IMR-90 (cell line): ENCODE measurements at regions not wholly inside any gene's neighbourhood (a gene's known extent, or its start where the extent isn't known, plus 50 kb on each side); places are given as distances from the start of the nearest gene placed in this dataset.

Source experiments
- ATAC-seq: fragments of 200-7000 bp; cut with Tn5 transposase; 2 replicates; pipeline ENCODE4 v1.9.1; 2020; ENCODE audit warnings: low read depth, mild to moderate bottlenecking, moderate library complexity
- BruUV-seq: library from RNA; stranded (reverse); fragments of 400-500 nt; replicated peaks from 2 replicates; lab custom pipeline; 2021; lab: Mats Ljungman, UMichigan
- CTCF ChIA-PET: fragments of 300-600 bp; formaldehyde crosslinking; extraction: SDS; loops from one replicate; lab custom pipeline; 2021; ENCODE audit warnings: antibody characterized with exemption; lab: Yijun Ruan, JAX
- POLR2A ChIA-PET: fragments of 300-600 bp; sonication (Branson Sonifier 250); formaldehyde crosslinking; loops from one replicate; lab custom pipeline; 2022; ENCODE audit warnings: antibody characterized with exemption; ENCODE audit not compliant: unreplicated experiment; lab: Charles Lee
- DNase-seq: peaks from one replicate; pipeline ENCODE4 v3.0.0; 2013
- H2AFZ ChIP-seq: replicated peaks from 2 replicates; pipeline ENCODE3; 2013; ENCODE audit warnings: low read length, mild to moderate bottlenecking; ENCODE audit not compliant: poor library complexity
- H2AK5ac ChIP-seq: 2 replicates; pipeline ENCODE4 v1.6.1; 2013; ENCODE audit warnings: low read depth, low read length, inconsistent platforms
- H2AK9ac ChIP-seq: replicated peaks from 2 replicates; pipeline ENCODE3; 2013; ENCODE audit warnings: mild to moderate bottlenecking, low read depth, low read length, moderate library complexity; ENCODE audit not compliant: poor library complexity
- H2BK120ac ChIP-seq: 2 replicates; pipeline ENCODE4 v1.6.1; 2013; ENCODE audit warnings: low read depth, low read length, inconsistent platforms
- H2BK15ac ChIP-seq: 3 replicates; pipeline ENCODE4 v1.6.1; 2013; ENCODE audit warnings: low read depth, low read length, inconsistent platforms
- H2BK20ac ChIP-seq: 2 replicates; pipeline ENCODE4 v1.6.1; 2013; ENCODE audit warnings: low read depth, mild to moderate bottlenecking, inconsistent platforms, low read length, moderate library complexity
- H2BK5ac ChIP-seq: 2 replicates; pipeline ENCODE4 v1.6.1; 2013; ENCODE audit warnings: mild to moderate bottlenecking, low read depth, low read length, inconsistent platforms; ENCODE audit not compliant: poor library complexity, severe bottlenecking
- H3K14ac ChIP-seq: replicated peaks from 2 replicates; pipeline ENCODE4 v1.6.1; 2013; ENCODE audit warnings: low read depth, low read length, inconsistent platforms
- H3K18ac ChIP-seq: 2 replicates; pipeline ENCODE4 v1.6.1; 2013; ENCODE audit warnings: low read depth, low read length, control low read depth
- H3K23ac ChIP-seq: 2 replicates; pipeline ENCODE4 v1.6.1; 2013; ENCODE audit warnings: low read depth, low read length, inconsistent platforms
- H3K27ac ChIP-seq: 2 replicates; pipeline ENCODE4 v1.5.1; 2013; ENCODE audit warnings: mild to moderate bottlenecking, control low read depth, low read length; ENCODE audit not compliant: insufficient read depth
- H3K27me3 ChIP-seq: 2 replicates; pipeline ENCODE4 v1.6.1; 2013; ENCODE audit warnings: low read length; ENCODE audit not compliant: control insufficient read depth, insufficient read depth
- H3K36me3 ChIP-seq: 2 replicates; pipeline ENCODE4 v1.6.1; 2013; ENCODE audit warnings: low read length, mixed read lengths; ENCODE audit not compliant: control insufficient read depth, insufficient read depth
- H3K4ac ChIP-seq: 2 replicates; pipeline ENCODE4 v1.6.1; 2013; ENCODE audit warnings: low read depth, low read length, inconsistent platforms
- H3K4me1 ChIP-seq: 2 replicates; pipeline ENCODE4 v1.6.1; 2013; ENCODE audit warnings: low read length, mixed read lengths; ENCODE audit not compliant: control insufficient read depth, insufficient read depth
- H3K4me2 ChIP-seq: 2 replicates; pipeline ENCODE4 v1.6.1; 2013; ENCODE audit warnings: low read depth, mild to moderate bottlenecking, control low read depth, low read length, moderate library complexity
- H3K4me3 ChIP-seq: 2 replicates; pipeline ENCODE4 v1.5.1; 2013; ENCODE audit warnings: low read depth, mild to moderate bottlenecking, control low read depth, low read length, moderate library complexity; ENCODE audit not compliant: insufficient read depth
- H3K56ac ChIP-seq: 2 replicates; pipeline ENCODE4 v1.6.1; 2013; ENCODE audit warnings: low read length, inconsistent platforms; ENCODE audit not compliant: insufficient read depth; ENCODE audit errors: extremely low read depth
- H3K79me1 ChIP-seq, 2 experiments: 2 replicates each; pipeline ENCODE4 v1.6.1; 2013; ENCODE audit warnings: low read length in 2 of 2, inconsistent platforms in 1 of 2, low read depth in 1 of 2
- H3K9ac ChIP-seq: 2 replicates; pipeline ENCODE4 v1.6.1; 2013; ENCODE audit warnings: low read depth, low read length, control low read depth
- H3K9me1 ChIP-seq: 2 replicates; pipeline ENCODE4 v1.6.1; 2013; ENCODE audit warnings: low read length, inconsistent platforms; ENCODE audit not compliant: insufficient read depth
- H3K9me3 ChIP-seq: 2 replicates; pipeline ENCODE4 v1.6.1; 2013; ENCODE audit warnings: low read length; ENCODE audit not compliant: control insufficient read depth, insufficient read depth
- H4K20me1 ChIP-seq: 2 replicates; pipeline ENCODE4 v1.6.1; 2013; ENCODE audit warnings: low read length, inconsistent platforms; ENCODE audit not compliant: insufficient read depth
- H4K5ac ChIP-seq: 2 replicates; pipeline ENCODE4 v1.6.1; 2013; ENCODE audit warnings: mild to moderate bottlenecking, low read depth, low read length, control low read depth
- H4K8ac ChIP-seq, 2 experiments: 2 replicates each; pipeline ENCODE4 v1.6.1; 2013; ENCODE audit warnings: low read depth in 2 of 2, low read length in 2 of 2, control low read depth in 1 of 2, inconsistent platforms in 1 of 2
- H4K91ac ChIP-seq: 2 replicates; pipeline ENCODE4 v1.6.1; 2013; ENCODE audit warnings: low read depth, low read length, inconsistent platforms; ENCODE audit not compliant: insufficient read depth
- CHD1 ChIP-seq: IDR thresholded peaks from 2 replicates; pipeline ENCODE4 v1.6.1; 2012; ENCODE audit warnings: low read depth, low read length, improper control_type of control experiment
- CTCF ChIP-seq: conservative IDR thresholded peaks from 2 replicates; pipeline ENCODE4 v1.5.1; 2012; ENCODE audit warnings: mild to moderate bottlenecking, low read depth, low read length, improper control_type of control experiment
- FOS ChIP-seq: fragments of 150-350 bp; IDR thresholded peaks from 2 replicates; pipeline ENCODE4 v1.6.1; 2016; ENCODE audit warnings: low read depth, low read length
- MAFK ChIP-seq: IDR thresholded peaks from 2 replicates; pipeline ENCODE4 v1.6.1; 2012; ENCODE audit warnings: low read depth, low read length, improper control_type of control experiment
- MXI1 ChIP-seq: IDR thresholded peaks from 2 replicates; pipeline ENCODE4 v1.6.1; 2012; ENCODE audit warnings: low read depth, mild to moderate bottlenecking, low read length, moderate library complexity, borderline replicate concordance
- RAD21 ChIP-seq: IDR thresholded peaks from 2 replicates; pipeline ENCODE4 v1.6.1; 2012; ENCODE audit warnings: low read length, improper control_type of control experiment
- WGBS, 2 experiments: methylation state at CpG; one replicate each; pipeline versions ENCODE4 v1.1.5 to v1.1.7; 2013; ENCODE audit warnings: missing lambda C conversion rate in 2 of 2; ENCODE audit not compliant: insufficient read length in 1 of 2; ENCODE audit errors: extremely low coverage in 2 of 2; 5-methylcytosine and 5-hydroxymethylcytosine counted together
- dilution Hi-C: fragments of 300-500 bp; cut with HindIII; formaldehyde crosslinking; loops from one replicate; pipeline ENCODE4 v1.14.3; 2018; ENCODE audit warnings: low sequenced_read_pairs; ENCODE audit not compliant: unreplicated experiment
- in situ Hi-C: fragments of 300-500 bp; cut with MboI; formaldehyde crosslinking; loops from 3 replicates; pipeline ENCODE4 v1.14.3; 2019; ENCODE audit warnings: low sequenced_read_pairs, inconsistent platforms, mixed read lengths
- intact Hi-C: fragments of 100-400 bp; cut with micrococcal nuclease; formaldehyde crosslinking; loops from 2 replicates; pipeline ENCODE4 v1.10.0; 2022

DNA sequence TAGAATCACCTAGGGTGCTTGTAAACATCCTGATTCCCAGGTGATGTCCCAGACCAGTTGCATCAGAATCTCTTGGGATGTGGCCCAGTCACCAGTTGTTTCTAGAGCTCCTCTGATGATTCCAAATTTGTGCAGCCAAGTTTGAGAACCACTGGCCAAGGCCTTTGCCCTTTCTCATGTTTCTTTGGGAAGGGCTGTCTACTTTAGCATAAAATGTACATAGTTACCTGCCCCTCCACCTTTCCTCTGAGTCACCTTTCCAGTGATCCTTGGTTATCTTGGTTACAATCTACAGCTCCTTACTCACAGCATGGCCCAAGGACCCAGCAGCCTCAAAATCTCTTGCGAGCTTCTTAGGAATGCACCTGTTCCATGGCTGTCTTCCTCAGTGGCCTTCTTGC is 206.2 kb upstream of the ADRA1D start:
- Histone ChIP-seq H3K23ac (no peak overlapping the region), H3K36me3 (no peaks in the 10 kb centered on the region), H2BK120ac (no peak overlapping the region), H3K56ac (no peak overlapping the region), H3K4ac (no peak overlapping the region), H3K18ac (no peak overlapping the region), H3K79me1 (no peaks in the 10 kb centered on the region), H3K27me3 (no peaks in the 10 kb centered on the region), H2AFZ (no peak overlapping the region), H3K14ac (no peak overlapping the region), H3K9ac (no peak overlapping the region), H4K8ac (no peak overlapping the region), H2AK5ac (no peak overlapping the region), H4K91ac (no peak overlapping the region), H3K27ac (no peak overlapping the region), H2BK20ac (no peak overlapping the region), H3K4me3 (no peak overlapping the region), H2BK5ac (no peak overlapping the region), H4K5ac (no peak overlapping the region), H3K9me1 (no peaks in the 10 kb centered on the region), H2BK15ac (no peak overlapping the region), H3K4me2 (no peak overlapping the region), H3K4me1 (peaks cover 4% of the 10 kb centered on the region), H3K9me3 (no peaks in the 10 kb centered on the region), H2AK9ac (no peak overlapping the region), H4K20me1 (no peaks in the 10 kb centered on the region)
- in situ Hi-C loops, result no loop called here
- dilution Hi-C loops, result no loop called here
- ChIA-PET CTCF (no interaction called here), POLR2A (no interaction called here)
- ATAC-seq (no peak), DNase-seq (no peak)
- WGBS, 2 experiments, result 100% methylated on average over 1 of the region's 1 CpG; no CpG with 5 or more reads in 1 of the 2 experiments
- intact Hi-C loops, result no loop called here
- TF ChIP-seq CTCF, result no peak
- no peak for TF ChIP-seq FOS
- TF ChIP-seq MAFK, result no peak
- no peak for TF ChIP-seq RAD21
- TF ChIP-seq MXI1, result no peak
- TF ChIP-seq CHD1, result no peak
- no TSS peak for BruUV-seq
